C4-2B (cell line): ENCODE measurements at regions not wholly inside any gene's neighbourhood (a gene's known extent, or its start where the extent isn't known, plus 50 kb on each side); places are given as distances from the start of the nearest gene placed in this dataset.

ENCODE experiments used
- CTCF ChIP-seq: fragments of 450-650 bp; conservative IDR thresholded peaks from 2 replicates; pipeline ENCODE4 v1.5.1; 2017; ENCODE audit warnings: mild to moderate bottlenecking
- ZFX ChIP-seq: fragments of 450-650 bp; IDR thresholded peaks from 2 replicates; pipeline ENCODE4 v1.6.1; 2017

GRCh38 chr7:131848033-131848432, 291.6 kb upstream of the PODXL start:
- no peak for TF ChIP-seq CTCF
- no peak for TF ChIP-seq ZFX
